CD14-positive monocyte (primary cell): ENCODE measurements at regions not wholly inside any gene's neighbourhood (a gene's known extent, or its start where the extent isn't known, plus 50 kb on each side); places are given as distances from the start of the nearest gene placed in this dataset.

Source experiments
- DNase-seq, 3 donors: peaks; one replicate each; pipeline ENCODE4 v3.0.0-alpha.2; 2011 to 2022
- H2AFZ ChIP-seq: 2 replicates; pipeline ENCODE4 v1.6.0; 2012; ENCODE audit warnings: mild to moderate bottlenecking, low read depth, low read length, inconsistent platforms; ENCODE audit not compliant: insufficient read depth, poor library complexity, severe bottlenecking
- H3K27ac ChIP-seq, 2 donors: 1 replicate in 1 of 2; 2 replicates in 1 of 2; pipeline ENCODE4 v1.5.1; 2012 to 2013; ENCODE audit warnings: low read length in 2 of 2, control low read depth in 1 of 2, inconsistent platforms in 1 of 2, low read depth in 1 of 2, mild to moderate bottlenecking in 1 of 2
- H3K27me3 ChIP-seq, 2 donors: one replicate each; pipeline versions ENCODE4 v1.6.0 to v1.6.1; 2011 to 2013; ENCODE audit warnings: low read length in 2 of 2; ENCODE audit not compliant: control insufficient read depth in 2 of 2, insufficient read depth in 2 of 2
- H3K36me3 ChIP-seq, 2 donors: replicated peaks in 1 of 2; 1 replicate in 1 of 2; 2 replicates in 1 of 2; pipeline versions ENCODE4 v1.5.1 to v1.6.1; 2012 to 2013; ENCODE audit warnings: low read length in 2 of 2, control low read depth in 1 of 2, inconsistent platforms in 1 of 2, mild to moderate bottlenecking in 1 of 2; ENCODE audit not compliant: insufficient read depth in 2 of 2, control insufficient read depth in 1 of 2
- H3K4me1 ChIP-seq, 2 donors: 1 replicate in 1 of 2; 2 replicates in 1 of 2; pipeline versions ENCODE4 v1.5.1 to v1.6.1; 2012 to 2013; ENCODE audit warnings: low read length in 2 of 2, control low read depth in 1 of 2, inconsistent platforms in 1 of 2, mild to moderate bottlenecking in 1 of 2, moderate library complexity in 1 of 2; ENCODE audit not compliant: insufficient read depth in 2 of 2, control insufficient read depth in 1 of 2
- H3K4me2 ChIP-seq: replicated peaks from 2 replicates; pipeline ENCODE3; 2012; ENCODE audit warnings: low read length, moderate library complexity, mild to moderate bottlenecking; ENCODE audit not compliant: poor library complexity, severe bottlenecking; ENCODE audit errors: extremely low read depth
- H3K4me3 ChIP-seq, 3 experiments: fragments of 200-600 bp in 1 of 3; sonication (generic) in 1 of 3; replicated peaks in 1 of 3; 1 replicate in 2 of 3; 2 replicates in 1 of 3; pipeline ENCODE4 v1.5.1; 2011 to 2013; ENCODE audit warnings: low read length in 3 of 3, mild to moderate bottlenecking in 3 of 3, control low read depth in 2 of 3, low read depth in 2 of 3, inconsistent platforms in 1 of 3, moderate library complexity in 1 of 3
- H3K79me2 ChIP-seq: 2 replicates; pipeline ENCODE4 v1.6.0; 2012; ENCODE audit warnings: mild to moderate bottlenecking, control low read depth, inconsistent platforms, low read length, moderate library complexity; ENCODE audit not compliant: insufficient read depth
- H3K9ac ChIP-seq: 2 replicates; pipeline ENCODE4 v1.6.0; 2017; ENCODE audit warnings: low read length, mild to moderate bottlenecking; ENCODE audit not compliant: insufficient read depth, poor library complexity, severe bottlenecking
- H3K9me3 ChIP-seq, 2 donors: replicated peaks in 1 of 2; 1 replicate in 1 of 2; 2 replicates in 1 of 2; pipeline versions ENCODE4 v1.5.1 to v1.6.1; 2012 to 2013; ENCODE audit warnings: low read length in 2 of 2, control low read depth in 1 of 2; ENCODE audit not compliant: control insufficient read depth in 1 of 2, insufficient read depth in 1 of 2
- H4K20me1 ChIP-seq: 2 replicates; pipeline ENCODE4 v1.6.0; 2012; ENCODE audit warnings: mild to moderate bottlenecking, low read length, control low read depth, moderate library complexity; ENCODE audit not compliant: insufficient read depth
- H3K27ac Mint-ChIP-seq, 7 donors: one replicate each; pipeline ENCODE4 v1.8.0; 2020; ENCODE audit warnings: mild to moderate bottlenecking in 7 of 7, mixed read lengths in 7 of 7, moderate library complexity in 6 of 7, inconsistent platforms in 2 of 7
- H3K27me3 Mint-ChIP-seq, 3 donors: one replicate each; pipeline ENCODE4 v1.8.0; 2021 to 2022; ENCODE audit warnings: low read depth in 3 of 3, mild to moderate bottlenecking in 3 of 3, mixed read lengths in 3 of 3, moderate library complexity in 3 of 3, inconsistent platforms in 1 of 3
- H3K36me3 Mint-ChIP-seq, 2 donors: one replicate each; pipeline ENCODE4 v1.8.0; 2020; ENCODE audit warnings: mixed read lengths in 2 of 2, inconsistent platforms in 1 of 2, mild to moderate bottlenecking in 1 of 2
- H3K4me1 Mint-ChIP-seq: one replicate; pipeline ENCODE4 v1.8.0; 2020; ENCODE audit warnings: mild to moderate bottlenecking, mixed read lengths
- H3K4me3 Mint-ChIP-seq, 2 donors: one replicate each; pipeline ENCODE4 v1.8.0; 2020; ENCODE audit warnings: mild to moderate bottlenecking in 2 of 2, mixed read lengths in 2 of 2, moderate library complexity in 1 of 2
- H3K9me3 Mint-ChIP-seq, 7 donors: one replicate each; pipeline ENCODE4 v1.8.0; 2020 to 2022; ENCODE audit warnings: mixed read lengths in 7 of 7, mild to moderate bottlenecking in 6 of 7, moderate library complexity in 6 of 7, inconsistent platforms in 2 of 7
- CTCF ChIP-seq: fragments of 200-600 bp; IDR thresholded peaks from one replicate; pipeline ENCODE4 v1.8.0; 2022; ENCODE audit warnings: antibody characterized with exemption, mild to moderate bottlenecking
- WGBS: methylation state at CpG from one replicate; pipeline ENCODE4 v1.1.5; 2013; ENCODE audit warnings: missing lambda C conversion rate; ENCODE audit not compliant: insufficient coverage; 5-methylcytosine and 5-hydroxymethylcytosine counted together
- intact Hi-C, 2 donors: fragments of 100-400 bp; cut with micrococcal nuclease; formaldehyde crosslinking; loops; one replicate each; pipeline versions ENCODE4 v1.15.0 to v1.15.1; 2023

- H3K27ac ChIP-seq = no peak overlapping the region
- Mint-ChIP-seq H3K36me3 (no peaks in the 10 kb centered on the region), H3K27ac (no peak overlapping the region), H3K4me3 (no peak overlapping the region), H3K27me3 (peaks cover 0 to 13% (median 2%) of the 10 kb centered on the region in 3 donors), H3K4me1 (peaks cover 2% of the 10 kb centered on the region), H3K9me3 (no peaks in the 10 kb centered on the region)
- TF ChIP-seq CTCF = no peak
- H3K4me3 ChIP-seq = no peak overlapping the region
- no peaks in the 10 kb centered on the region for H3K79me2 ChIP-seq
- H3K4me2 ChIP-seq = no peak overlapping the region
- H3K9ac ChIP-seq = no peak overlapping the region
- no peaks in the 10 kb centered on the region for H3K36me3 ChIP-seq
- no peaks in the 10 kb centered on the region for H3K4me1 ChIP-seq
- H3K27me3 ChIP-seq = no peaks in the 10 kb centered on the region
- H3K9me3 ChIP-seq = no peaks in the 10 kb centered on the region
- no peak for DNase-seq
- no peaks in the 10 kb centered on the region for H4K20me1 ChIP-seq
- no peak overlapping the region for H2AFZ ChIP-seq
- intact Hi-C loops = no loop called here
- WGBS = 83% methylated on average over 1 of the region's 2 CpGs
Measured at GRCh38 chr12:107235600-107235999, 142.3 kb upstream of the CRY1 start.

DNA sequence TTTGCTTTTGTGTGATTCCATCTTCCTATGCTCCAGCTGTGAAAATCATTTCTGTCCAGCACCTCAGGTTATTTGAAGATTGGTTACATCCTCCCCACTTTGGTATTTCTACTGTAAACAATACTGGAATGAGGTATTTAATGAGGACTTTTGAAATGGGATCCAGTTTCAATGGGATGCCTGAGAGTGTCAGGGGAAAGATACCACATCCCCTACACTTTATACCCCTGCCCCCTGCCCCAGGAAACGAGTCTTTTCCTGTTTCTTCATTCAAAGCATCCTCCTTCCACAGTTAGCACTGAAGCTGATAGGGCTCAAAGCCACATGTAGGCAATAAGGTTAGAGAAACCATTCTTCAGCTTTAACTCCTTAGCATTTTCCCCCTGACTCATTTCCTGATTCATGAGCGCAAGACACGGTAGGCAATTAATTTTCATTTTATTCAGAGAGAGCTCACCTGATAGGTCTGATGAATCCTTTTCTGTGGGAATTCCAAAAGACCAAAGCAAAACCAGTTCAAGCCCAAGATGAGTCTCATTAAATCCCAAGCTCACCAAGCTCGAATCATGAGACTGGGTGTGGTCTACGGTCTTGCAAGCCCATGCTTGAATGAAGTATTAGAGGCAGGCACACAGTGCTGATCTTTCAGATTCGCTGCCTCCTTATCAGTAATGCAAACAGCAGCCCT is 143.6 kb upstream of the CRY1 start:
- Histone ChIP-seq H3K4me3 (no peak overlapping the region), H2AFZ (no peak overlapping the region), H3K27me3 (no peaks in the 10 kb centered on the region), H3K27ac (no peak overlapping the region), H3K4me1 (no peaks in the 10 kb centered on the region), H3K9me3 (no peaks in the 10 kb centered on the region), H3K79me2 (no peaks in the 10 kb centered on the region), H4K20me1 (no peaks in the 10 kb centered on the region), H3K36me3 (no peaks in the 10 kb centered on the region), H3K4me2 (no peak overlapping the region), H3K9ac (no peak overlapping the region)
- H3K36me3 Mint-ChIP-seq = no peaks in the 10 kb centered on the region
- H3K27me3 Mint-ChIP-seq = peaks cover 0 to 13% (median 2%) of the 10 kb centered on the region in 3 donors
- TF ChIP-seq CTCF = no peak
- H3K4me1 Mint-ChIP-seq = peaks cover 2% of the 10 kb centered on the region
- DNase-seq = no peak
- intact Hi-C loops = no loop called here
- WGBS = no CpG with 5 or more reads among the region's 6 CpGs
- H3K9me3 Mint-ChIP-seq = no peaks in the 10 kb centered on the region
- H3K4me3 Mint-ChIP-seq = no peak overlapping the region
- H3K27ac Mint-ChIP-seq = no peak overlapping the region
